ENCODE measurements at regions not wholly inside any gene's neighbourhood (a gene's known extent, or its start where the extent isn't known, plus 50 kb on each side); places are given as distances from the start of the nearest gene placed in this dataset.

GRCh38 chr12:65769880-65770279 lies 54.4 kb upstream of the HMGA2 start:
- Histone ChIP-seq H3K4me3 (IDR thresholded peaks at IDR 0.05; ENCODE audit: insufficient read depth, low read depth, low read length) (no peak overlapping the region), H3K79me2 (ENCODE audit: insufficient read depth, low read depth) (no peaks in the 10 kb centered on the region), H3K36me3 (ENCODE audit: insufficient read depth) (no peaks in the 10 kb centered on the region), H4K20me1 (ENCODE audit: insufficient read depth) (no peaks in the 10 kb centered on the region), H3K4me1 (ENCODE audit: low read depth, poor library complexity, severe bottlenecking) (no peaks in the 10 kb centered on the region), H3K4me2 (no peak overlapping the region), H3K9ac (no peak overlapping the region), H3K27ac (no peak overlapping the region), H3K27me3 (ENCODE audit: insufficient read depth, low read depth) (no peaks in the 10 kb centered on the region), H2AFZ (ENCODE audit: low read depth) (no peak overlapping the region)
- no peak for TF ChIP-seq CTCF (conservative IDR thresholded peaks at IDR 0.05; ENCODE audit: low read depth, low read length)

Data from KMS-11 (cell line).